DND-41 (cell line): ENCODE measurements at regions not wholly inside any gene's neighbourhood (a gene's known extent, or its start where the extent isn't known, plus 50 kb on each side); places are given as distances from the start of the nearest gene placed in this dataset.
A peak's percentile ranks its signal among the peaks of the same experiment; 100 is the strongest.

Source experiments
- ATAC-seq: fragments of 200-7000 bp; cut with Tn5 transposase; 3 replicates; pipeline ENCODE4 v1.9.1; 2021; ENCODE audit warnings: low read depth; ENCODE audit not compliant: insufficient read depth
- DNase-seq: peaks from one replicate; pipeline ENCODE4 v3.0.0-alpha.2; 2020
- H2AFZ ChIP-seq: 2 replicates; pipeline ENCODE4 v1.6.0; 2012; ENCODE audit warnings: low read depth, low read length
- H3K27ac ChIP-seq: 2 replicates; pipeline ENCODE4 v1.5.1; 2012; ENCODE audit warnings: low read length, inconsistent platforms
- H3K27me3 ChIP-seq: fragments of 200-600 bp; sonication (generic); 2 replicates; pipeline ENCODE4 v1.6.0; 2012; ENCODE audit warnings: low read length, mild to moderate bottlenecking, inconsistent platforms; ENCODE audit not compliant: insufficient read depth, poor library complexity
- H3K36me3 ChIP-seq: 2 replicates; pipeline ENCODE4 v1.5.1; 2012; ENCODE audit warnings: low read length, inconsistent platforms; ENCODE audit not compliant: insufficient read depth
- H3K4me1 ChIP-seq: 2 replicates; pipeline ENCODE4 v1.5.1; 2012; ENCODE audit warnings: mild to moderate bottlenecking, low read length; ENCODE audit not compliant: insufficient read depth
- H3K4me2 ChIP-seq: 2 replicates; pipeline ENCODE4 v1.6.0; 2012; ENCODE audit warnings: mild to moderate bottlenecking, moderate library complexity, low read length, inconsistent platforms; ENCODE audit not compliant: insufficient read depth
- H3K4me3 ChIP-seq, 2 experiments: fragments of 200-600 bp in 1 of 2; shearing (Covaris generic) in 1 of 2; 2 replicates each; pipeline ENCODE4 v1.5.1; 2012 to 2016; ENCODE audit warnings: inconsistent platforms in 2 of 2, low read length in 2 of 2, mild to moderate bottlenecking in 2 of 2, low read depth in 1 of 2, moderate library complexity in 1 of 2
- H3K79me2 ChIP-seq: 2 replicates; pipeline ENCODE4 v1.6.0; 2012; ENCODE audit warnings: low read length, inconsistent platforms; ENCODE audit not compliant: insufficient read depth
- H3K9ac ChIP-seq: 2 replicates; pipeline ENCODE4 v1.6.0; 2012; ENCODE audit warnings: low read depth, mild to moderate bottlenecking, inconsistent platforms, low read length, moderate library complexity
- H3K9me3 ChIP-seq: 2 replicates; pipeline ENCODE4 v1.5.1; 2012; ENCODE audit warnings: low read length, moderate library complexity, mild to moderate bottlenecking, inconsistent platforms; ENCODE audit not compliant: insufficient read depth, severe bottlenecking
- H4K20me1 ChIP-seq: 2 replicates; pipeline ENCODE4 v1.6.0; 2012; ENCODE audit warnings: low read length; ENCODE audit not compliant: insufficient read depth
- CTCF ChIP-seq: IDR thresholded peaks from 2 replicates; pipeline ENCODE4 v1.5.1; 2012; ENCODE audit warnings: borderline replicate concordance, low read length, moderate library complexity, mild to moderate bottlenecking; ENCODE audit not compliant: poor library complexity, severe bottlenecking; ENCODE audit errors: extremely low read depth
- EZH2 ChIP-seq: IDR thresholded peaks from 3 replicates; pipeline ENCODE4 v1.6.1; 2012; ENCODE audit warnings: borderline replicate concordance, low read depth, mild to moderate bottlenecking, moderate library complexity, low read length, inconsistent platforms; ENCODE audit not compliant: severe bottlenecking

GRCh38 chr22:22812031-22812905 is 75.3 kb upstream of the IGLL5 start:
- Histone ChIP-seq H3K4me1 (peaks cover 6% of the 10 kb centered on the region), H2AFZ (no peak overlapping the region), H4K20me1 (no peaks in the 10 kb centered on the region), H3K4me2 (no peak overlapping the region), H3K4me3 (no peak overlapping the region), H3K9me3 (no peaks in the 10 kb centered on the region), H3K79me2 (no peaks in the 10 kb centered on the region), H3K27me3 (no peaks in the 10 kb centered on the region), H3K27ac (peak overlapping the region; percentile 8; the same call in 1 of the 2 replicates), H3K36me3 (no peaks in the 10 kb centered on the region), H3K9ac (no peak overlapping the region)
- TF ChIP-seq CTCF, result no peak
- TF ChIP-seq EZH2, result no peak
- DNase-seq (no peak), ATAC-seq (no peak)

GRCh38 chr22:22813126-22814075 is 74.2 kb upstream of the IGLL5 start:
- DNase-seq, result no peak
- Histone ChIP-seq H3K9ac (no peak overlapping the region), H3K4me3 (no peak overlapping the region), H3K36me3 (no peaks in the 10 kb centered on the region), H3K27me3 (no peaks in the 10 kb centered on the region), H3K9me3 (no peaks in the 10 kb centered on the region), H3K27ac (peak overlapping the region; percentile 16; the same call in 1 of the 2 replicates), H3K4me1 (peaks cover 15% of the 10 kb centered on the region), H2AFZ (no peak overlapping the region), H3K79me2 (no peaks in the 10 kb centered on the region), H3K4me2 (no peak overlapping the region), H4K20me1 (no peaks in the 10 kb centered on the region)
- TF ChIP-seq CTCF, result no peak
- TF ChIP-seq EZH2, result no peak
- no peak for ATAC-seq

- Histone ChIP-seq H3K4me2 (no peak overlapping the region), H3K79me2 (no peaks in the 10 kb centered on the region), H4K20me1 (no peaks in the 10 kb centered on the region), H3K4me1 (peaks cover 29% of the 10 kb centered on the region), H3K9me3 (no peaks in the 10 kb centered on the region), H2AFZ (no peak overlapping the region), H3K36me3 (no peaks in the 10 kb centered on the region), H3K27me3 (no peaks in the 10 kb centered on the region), H3K4me3 (no peak overlapping the region), H3K27ac (peak overlapping the region; percentile 0; the same call in 1 of the 2 replicates), H3K9ac (no peak overlapping the region)
- DNase-seq (no peak), ATAC-seq (no peak)
- no peak for TF ChIP-seq EZH2
- no peak for TF ChIP-seq CTCF
Observed at GRCh38 chr22:22814666-22815396, 72.8 kb upstream of the IGLL5 start.
